ENCODE measurements at regions not wholly inside any gene's neighbourhood (a gene's known extent, or its start where the extent isn't known, plus 50 kb on each side); places are given as distances from the start of the nearest gene placed in this dataset.
"Not testable (repeated sequence)": the region's sequence is repeated elsewhere in the genome, so short reads cannot be mapped to it uniquely, and the experiment has no call there.

DNA sequence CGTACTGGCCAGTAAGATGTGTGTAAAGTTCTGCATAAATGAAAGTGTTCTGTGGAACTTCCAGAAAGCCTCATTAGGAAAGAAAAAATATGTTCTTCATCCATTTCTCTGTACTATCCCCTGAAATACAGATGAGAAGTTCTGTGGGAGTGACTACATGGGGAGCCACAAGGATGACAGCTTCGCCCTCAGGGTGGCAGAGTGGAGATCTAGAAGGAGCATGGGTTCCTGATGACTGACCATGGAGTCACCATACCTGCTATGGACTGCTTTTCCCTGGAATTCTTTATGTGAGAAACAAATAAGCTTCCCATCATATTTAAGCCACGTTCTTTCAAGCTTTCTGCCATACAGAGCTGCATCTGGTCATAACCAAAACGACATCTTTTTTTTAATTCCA lies 113.9 kb upstream of the RGS1 start:
- Mint-ChIP-seq H3K27me3 (peaks cover 10 to 16% of the 10 kb centered on the region in 2 donors), H3K4me1 (no peaks in the 10 kb centered on the region), H3K9me3 (no peaks in the 10 kb centered on the region), H3K4me3 (no peak overlapping the region), H3K36me3 (no peaks in the 10 kb centered on the region), H3K27ac (no peak overlapping the region)
- intact Hi-C loops (cut with micrococcal nuclease): no loop called here
- Histone ChIP-seq H3K4me3 (ENCODE audit: low read length in 2 of 2) (no peak overlapping the region), H3K27ac (ENCODE audit: low read depth, low read length) (no peak overlapping the region), H3K36me3 (ENCODE audit: insufficient read depth, low read length) (no peaks in the 10 kb centered on the region), H3K9me3 (ENCODE audit: control insufficient read depth in 1 of 2, low read length in 2 of 2) (no peaks in the 10 kb centered on the region), H3K27me3 (ENCODE audit: insufficient read depth, low read length) (no peaks in the 10 kb centered on the region), H3K4me1 (ENCODE audit: insufficient read depth, low read length) (no peaks in the 10 kb centered on the region)
- POLR2A ChIA-PET (ENCODE audit: partially characterized antibody): no interaction called here
- CTCF ChIA-PET (ENCODE audit: partially characterized antibody): interaction anchor here (1.6 to 1.9 kb wide), 2 partner anchors 13 to 15 kb away, joined by 3 to 6 read pairs; no protein-coding TSS in a partner anchor
- no peak for DNase-seq

DNA sequence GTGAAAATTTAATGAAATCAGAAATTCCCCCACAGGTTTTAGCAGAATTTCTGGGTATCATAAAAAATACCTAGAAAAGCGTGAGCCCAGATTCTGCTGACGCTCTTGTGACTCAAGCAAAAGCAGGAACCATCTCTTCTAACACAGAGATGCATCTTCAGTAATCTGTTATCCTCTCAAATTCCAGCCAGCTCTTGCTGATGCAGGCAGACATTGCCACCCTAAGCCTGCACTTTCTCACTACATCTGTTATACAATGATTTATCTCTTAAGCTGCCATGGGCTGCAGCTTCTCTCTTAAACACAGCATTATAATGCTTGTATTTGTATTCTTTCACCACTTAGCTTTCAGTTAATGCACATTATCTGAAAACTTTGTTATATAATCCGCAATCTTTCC lies 113.0 kb upstream of the RGS1 start:
- POLR2A ChIA-PET (ENCODE audit: partially characterized antibody): no interaction called here
- no peaks in the 10 kb centered on the region for H3K36me3 Mint-ChIP-seq
- Histone ChIP-seq H3K27me3 (ENCODE audit: insufficient read depth, low read length) (no peaks in the 10 kb centered on the region), H3K4me3 (ENCODE audit: low read length in 2 of 2) (no peak overlapping the region), H3K4me1 (ENCODE audit: insufficient read depth, low read length) (no peaks in the 10 kb centered on the region), H3K36me3 (ENCODE audit: insufficient read depth, low read length) (no peaks in the 10 kb centered on the region), H3K27ac (ENCODE audit: low read depth, low read length) (no peak overlapping the region), H3K9me3 (ENCODE audit: control insufficient read depth in 1 of 2, low read length in 2 of 2) (no peaks in the 10 kb centered on the region)
- intact Hi-C loops (cut with micrococcal nuclease): no loop called here
- no peaks in the 10 kb centered on the region for H3K9me3 Mint-ChIP-seq
- no peaks in the 10 kb centered on the region for H3K4me1 Mint-ChIP-seq
- no peak overlapping the region for H3K27ac Mint-ChIP-seq
- CTCF ChIA-PET (ENCODE audit: partially characterized antibody): interaction anchor here (1.6 kb wide), 1 partner anchor 16 kb away, joined by 3 read pairs; no protein-coding TSS in a partner anchor
- no peak for DNase-seq
- peaks cover 14 to 20% of the 10 kb centered on the region in 2 donors for H3K27me3 Mint-ChIP-seq
- no peak overlapping the region for H3K4me3 Mint-ChIP-seq

DNA sequence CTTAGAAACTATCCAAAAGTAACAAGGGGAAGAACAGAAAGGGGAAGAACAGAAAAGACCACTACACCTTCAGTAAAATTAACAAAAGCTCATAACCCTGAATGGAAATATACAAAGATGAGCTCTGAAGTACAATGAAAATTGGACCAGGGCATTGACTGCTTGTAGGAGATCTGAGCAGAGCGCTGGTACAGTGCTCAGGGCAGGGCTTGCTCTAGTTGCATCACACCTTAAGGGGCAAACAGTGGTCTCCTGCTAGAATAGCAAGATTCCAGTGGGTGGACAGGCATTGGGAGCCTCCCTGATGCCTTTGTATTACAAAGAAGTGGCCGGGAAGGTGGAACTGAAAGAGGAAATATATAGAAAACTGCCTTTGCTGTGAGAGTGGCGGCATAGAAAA lies 111.9 kb upstream of the RGS1 start:
- no peaks in the 10 kb centered on the region for H3K4me1 Mint-ChIP-seq
- no peaks in the 10 kb centered on the region for H3K4me1 ChIP-seq (ENCODE audit: insufficient read depth, low read length)
- H3K27me3 Mint-ChIP-seq: peaks cover 17 to 26% of the 10 kb centered on the region in 2 donors
- no peaks in the 10 kb centered on the region for H3K9me3 Mint-ChIP-seq
- H3K9me3 ChIP-seq (ENCODE audit: control insufficient read depth in 1 of 2, low read length in 2 of 2): no peaks in the 10 kb centered on the region
- no peaks in the 10 kb centered on the region for H3K36me3 Mint-ChIP-seq
- H3K4me3 Mint-ChIP-seq: no peak overlapping the region
- no peak overlapping the region for H3K27ac ChIP-seq (ENCODE audit: low read depth, low read length)
- H3K27ac Mint-ChIP-seq: no peak overlapping the region
- intact Hi-C loops (cut with micrococcal nuclease): no loop called here
- POLR2A ChIA-PET (ENCODE audit: partially characterized antibody): no interaction called here
- CTCF ChIA-PET (ENCODE audit: partially characterized antibody): no interaction called here
- no peaks in the 10 kb centered on the region for H3K27me3 ChIP-seq (ENCODE audit: insufficient read depth, low read length)
- H3K4me3 ChIP-seq (ENCODE audit: low read length in 2 of 2): no peak overlapping the region
- no peaks in the 10 kb centered on the region for H3K36me3 ChIP-seq (ENCODE audit: insufficient read depth, low read length)
- no peak for DNase-seq

DNA sequence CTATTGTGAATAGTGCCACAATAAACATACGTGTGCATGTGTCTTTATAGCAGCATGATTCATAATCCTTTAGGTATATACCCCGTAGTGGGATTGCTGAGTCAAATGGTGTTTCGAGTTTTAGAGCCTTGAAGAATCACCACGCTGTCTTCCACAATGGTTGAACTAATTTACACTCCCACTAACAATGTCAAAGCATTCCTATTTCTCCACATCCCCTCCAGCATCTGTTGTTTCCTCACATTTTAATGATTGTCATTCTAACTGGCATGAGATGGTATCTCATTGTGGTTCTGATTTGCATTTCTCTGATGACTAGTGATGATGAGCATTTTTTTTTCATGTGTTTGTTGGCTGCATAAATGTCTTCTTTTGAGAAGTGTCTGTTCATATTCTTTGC lies 110.4 kb upstream of the RGS1 start:
- CTCF ChIA-PET (ENCODE audit: partially characterized antibody); H3K36me3 Mint-ChIP-seq; H3K9me3 Mint-ChIP-seq: not testable (repeated sequence)

DNA sequence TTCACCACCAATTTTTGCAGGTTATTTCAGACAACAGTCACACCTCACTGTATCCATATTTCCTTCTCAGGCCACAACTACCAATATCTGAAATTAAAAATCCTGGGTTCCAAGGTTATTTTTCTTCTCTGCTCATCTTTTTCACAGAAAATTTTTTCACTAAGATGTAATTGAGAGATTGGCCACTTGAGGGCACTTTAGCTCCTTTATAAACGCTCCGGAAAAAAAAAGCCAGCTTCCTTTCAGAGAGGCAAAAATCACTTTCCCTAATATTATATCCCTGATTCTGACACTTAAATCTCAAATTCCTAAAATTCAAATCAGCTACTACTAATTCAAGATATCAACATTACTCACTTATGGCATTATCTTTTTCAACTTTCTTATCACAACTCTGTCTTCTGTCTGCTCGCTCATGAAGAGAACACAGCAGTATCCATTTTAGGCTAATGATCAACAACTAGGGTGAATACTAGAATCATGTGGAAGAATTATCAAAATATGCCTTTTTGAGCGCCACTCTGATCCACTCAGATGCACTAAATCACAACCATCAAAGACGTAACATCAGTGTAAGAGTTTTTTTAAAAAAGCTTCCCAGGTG lies 101.4 kb upstream of the RGS1 start:
- intact Hi-C loops (cut with micrococcal nuclease): loop anchor here (1.0 to 10.0 kb wide), 4 partner anchors 333 to 1821 kb away; no protein-coding TSS in a partner anchor
- H3K36me3 ChIP-seq (ENCODE audit: insufficient read depth, low read length): no peaks in the 10 kb centered on the region
- H3K27ac Mint-ChIP-seq: no peak overlapping the region

More for the DNA sequence above, 110.4 kb upstream of the RGS1 start:
- H3K4me1 ChIP-seq (ENCODE audit: insufficient read depth, low read length); H3K36me3 ChIP-seq (ENCODE audit: insufficient read depth, low read length); DNase-seq; intact Hi-C loops (cut with micrococcal nuclease); H3K27ac Mint-ChIP-seq; H3K4me1 Mint-ChIP-seq; H3K4me3 ChIP-seq (ENCODE audit: low read length in 2 of 2); H3K27ac ChIP-seq (ENCODE audit: low read depth, low read length); H3K4me3 Mint-ChIP-seq; H3K9me3 ChIP-seq (ENCODE audit: control insufficient read depth in 1 of 2, low read length in 2 of 2); H3K27me3 ChIP-seq (ENCODE audit: insufficient read depth, low read length); POLR2A ChIA-PET (ENCODE audit: partially characterized antibody): not testable (repeated sequence)
- peaks cover 29 to 39% of the 10 kb centered on the region in 2 donors for H3K27me3 Mint-ChIP-seq

GRCh38 chr1:192475329-192475728 lies 100.2 kb upstream of the RGS1 start:
- Histone ChIP-seq H3K4me3 (ENCODE audit: low read length in 2 of 2) (no peak overlapping the region), H3K27me3 (ENCODE audit: insufficient read depth, low read length) (no peaks in the 10 kb centered on the region), H3K9me3 (ENCODE audit: control insufficient read depth in 1 of 2, low read length in 2 of 2) (no peaks in the 10 kb centered on the region), H3K36me3 (ENCODE audit: insufficient read depth, low read length) (no peaks in the 10 kb centered on the region), H3K27ac (ENCODE audit: low read depth, low read length) (no peak overlapping the region), H3K4me1 (ENCODE audit: insufficient read depth, low read length) (no peaks in the 10 kb centered on the region)
- intact Hi-C loops (cut with micrococcal nuclease): loop anchor here (10.0 kb wide), 1 partner anchor 1819 kb away; no protein-coding TSS in a partner anchor
- Mint-ChIP-seq H3K4me3 (no peak overlapping the region), H3K4me1 (no peaks in the 10 kb centered on the region), H3K27ac (peak overlapping the region in 1 of 7 donors; percentile 65), H3K36me3 (no peaks in the 10 kb centered on the region), H3K27me3 (peaks cover 2 to 7% of the 10 kb centered on the region in 2 donors), H3K9me3 (no peaks in the 10 kb centered on the region)
- ChIA-PET CTCF (ENCODE audit: partially characterized antibody) (interaction anchor here (0.7 to 6.2 kb wide), 17 partner anchors 14 to 552 kb away, joined by 3 to 221 read pairs (median 10); no protein-coding TSS in a partner anchor), POLR2A (ENCODE audit: partially characterized antibody) (interaction anchor here (2.2 kb wide), 1 partner anchor 103 kb away, joined by 13 read pairs; no protein-coding TSS in a partner anchor)
- DNase-seq: no peak

More for the DNA sequence above, 101.4 kb upstream of the RGS1 start:
- no peak overlapping the region for H3K27ac ChIP-seq (ENCODE audit: low read depth, low read length)
- no peaks in the 10 kb centered on the region for H3K4me1 ChIP-seq (ENCODE audit: insufficient read depth, low read length)
- Mint-ChIP-seq H3K4me1 (no peaks in the 10 kb centered on the region), H3K4me3 (no peak overlapping the region), H3K36me3 (no peaks in the 10 kb centered on the region), H3K9me3 (no peaks in the 10 kb centered on the region), H3K27me3 (peaks cover 12 to 18% of the 10 kb centered on the region in 2 donors)
- peak in 4 of 5 donors; percentile 29 to 41 (median 34) for DNase-seq
- H3K4me3 ChIP-seq (ENCODE audit: low read length in 2 of 2): no peak overlapping the region
- H3K9me3 ChIP-seq (ENCODE audit: control insufficient read depth in 1 of 2, low read length in 2 of 2): no peaks in the 10 kb centered on the region
- ChIA-PET CTCF (ENCODE audit: partially characterized antibody) (interaction anchor here (0.7 to 6.2 kb wide), 26 partner anchors 13 to 675 kb away, joined by 3 to 221 read pairs (median 5); partner anchors contain the start of gene CDC73), POLR2A (ENCODE audit: partially characterized antibody) (interaction anchor here (1.0 to 2.2 kb wide), 3 partner anchors 104 to 647 kb away, joined by 3 to 13 read pairs (median 4); partner anchors contain the start of gene CDC73)
- H3K27me3 ChIP-seq (ENCODE audit: insufficient read depth, low read length): peaks cover 5% of the 10 kb centered on the region

GRCh38 chr1:192475970-192476369 lies 99.6 kb upstream of the RGS1 start:
- H3K4me1 Mint-ChIP-seq: no peaks in the 10 kb centered on the region
- no peaks in the 10 kb centered on the region for H3K36me3 ChIP-seq (ENCODE audit: insufficient read depth, low read length)
- no peaks in the 10 kb centered on the region for H3K36me3 Mint-ChIP-seq
- H3K27me3 ChIP-seq (ENCODE audit: insufficient read depth, low read length): no peaks in the 10 kb centered on the region
- H3K4me3 ChIP-seq (ENCODE audit: low read length in 2 of 2): no peak overlapping the region
- H3K27ac Mint-ChIP-seq: no peak overlapping the region
- intact Hi-C loops (cut with micrococcal nuclease): loop anchor here (2.0 to 10.0 kb wide), 2 partner anchors 41 to 1819 kb away; no protein-coding TSS in a partner anchor
- no peaks in the 10 kb centered on the region for H3K9me3 Mint-ChIP-seq
- H3K27ac ChIP-seq (ENCODE audit: low read depth, low read length): no peak overlapping the region
- ChIA-PET CTCF (ENCODE audit: partially characterized antibody) (interaction anchor here (1.3 to 6.2 kb wide), 9 partner anchors 20 to 544 kb away, joined by 4 to 221 read pairs (median 31); no protein-coding TSS in a partner anchor), POLR2A (ENCODE audit: partially characterized antibody) (no interaction called here)
- H3K4me3 Mint-ChIP-seq: no peak overlapping the region
- H3K4me1 ChIP-seq (ENCODE audit: insufficient read depth, low read length): no peaks in the 10 kb centered on the region
- DNase-seq: no peak
- peaks cover 0 to 6% of the 10 kb centered on the region in 2 donors for H3K27me3 Mint-ChIP-seq
- no peaks in the 10 kb centered on the region for H3K9me3 ChIP-seq (ENCODE audit: control insufficient read depth in 1 of 2, low read length in 2 of 2)

All from CD4-positive, alpha-beta memory T cell (primary cell).